HG03378 (cell line): ENCODE measurements at regions not wholly inside any gene's neighbourhood (a gene's known extent, or its start where the extent isn't known, plus 50 kb on each side); places are given as distances from the start of the nearest gene placed in this dataset.
"Not testable (repeated sequence)": the region's sequence is repeated elsewhere in the genome, so short reads cannot be mapped to it uniquely, and the experiment has no call there.

Experiments
- ATAC-seq: cut with Tn5 transposase; IDR thresholded peaks from one replicate; pipeline ENCODE4 v1.9.1; 2021; ENCODE audit warnings: mild to moderate bottlenecking, moderate library complexity; ENCODE audit not compliant: unreplicated experiment

DNA sequence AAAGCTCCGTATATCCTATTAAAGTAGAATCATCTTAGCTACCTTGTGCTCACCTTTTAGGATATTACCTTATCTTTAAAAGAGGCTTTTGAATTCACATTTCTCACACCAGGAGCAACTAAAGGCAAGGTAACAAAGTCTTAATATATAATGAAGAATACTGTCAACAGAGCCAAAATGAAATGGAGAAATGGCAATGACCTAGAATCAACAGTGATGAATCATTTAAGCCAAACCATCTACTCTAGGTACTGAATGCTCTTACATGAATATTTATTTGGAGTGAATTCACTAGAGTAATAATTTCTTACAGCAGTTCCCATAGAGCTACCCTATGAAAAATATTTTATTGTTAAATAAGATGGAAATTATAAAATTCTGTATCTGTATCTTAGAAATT is 421.0 kb downstream of the RND3 start:
- no peak for ATAC-seq

DNA sequence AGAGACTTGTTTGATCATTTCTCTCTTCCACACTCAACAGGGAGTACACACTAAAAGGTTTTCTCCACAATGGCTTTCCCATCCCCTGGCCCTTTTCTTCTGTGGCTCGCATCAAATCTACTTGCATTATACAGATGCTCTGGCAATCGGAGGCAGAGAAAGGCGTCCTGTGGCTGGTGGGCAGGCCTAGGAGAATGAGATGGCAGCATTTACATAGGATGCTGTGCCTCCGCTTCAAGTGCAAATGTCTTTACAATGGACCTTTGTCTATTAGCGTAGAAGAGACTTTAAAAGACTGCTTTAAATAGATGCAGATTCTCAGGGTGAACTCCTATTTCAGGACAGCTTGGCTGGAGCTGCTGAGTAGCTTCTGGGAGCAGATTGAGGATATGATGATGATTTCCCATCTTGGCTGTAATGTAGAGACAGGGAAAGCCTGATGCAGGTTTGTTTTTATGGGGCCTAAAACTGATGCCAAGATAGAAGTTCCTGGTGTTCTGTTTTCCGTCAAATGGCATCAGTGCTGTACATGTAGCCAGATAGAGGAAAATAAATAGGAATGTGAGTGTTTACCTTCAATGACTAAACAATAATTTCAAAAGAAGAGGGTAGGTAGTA is 423.4 kb downstream of the RND3 start:
- no peak for ATAC-seq

DNA sequence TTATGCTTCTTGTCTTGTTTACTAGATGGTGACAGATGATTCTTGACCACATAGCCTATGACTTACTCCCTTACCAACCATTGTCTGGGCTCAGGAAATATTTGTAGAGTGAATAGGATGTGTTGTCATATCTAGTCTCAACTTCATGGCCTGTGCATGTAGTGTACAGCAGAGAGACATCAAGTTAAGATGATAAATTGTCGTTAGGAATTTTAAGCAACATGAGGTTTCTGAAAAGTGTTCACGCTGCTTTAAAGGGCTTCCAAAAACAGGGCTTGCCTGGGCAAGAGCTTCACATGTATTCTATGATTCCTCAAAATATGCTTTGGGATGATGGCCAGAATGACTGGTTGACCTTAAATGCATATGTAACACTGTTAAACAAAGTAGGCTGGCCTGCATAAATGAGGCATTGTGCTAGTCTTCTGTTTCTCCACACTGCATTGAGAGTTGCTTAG is 424.0 kb downstream of the RND3 start:
- no peak for ATAC-seq

DNA sequence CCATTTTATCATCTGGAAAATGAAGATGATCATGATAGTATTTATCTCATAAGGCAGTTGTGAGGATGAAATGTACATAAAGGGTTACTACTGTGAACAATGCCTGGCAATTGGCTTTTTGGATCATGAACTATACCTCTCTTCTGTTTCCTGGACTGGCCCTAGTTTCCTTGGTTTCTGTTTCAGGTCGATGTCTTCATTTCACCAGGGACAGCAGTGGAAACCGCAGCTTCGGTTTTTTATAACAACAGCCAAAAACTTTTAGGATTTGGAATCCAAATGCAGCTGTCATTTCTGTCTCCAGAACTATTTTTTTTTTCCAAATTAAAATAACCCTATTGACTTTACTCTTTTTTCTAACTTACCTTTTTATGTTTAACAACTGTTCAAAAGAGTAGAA is 425.1 kb downstream of the RND3 start:
- no peak for ATAC-seq

DNA sequence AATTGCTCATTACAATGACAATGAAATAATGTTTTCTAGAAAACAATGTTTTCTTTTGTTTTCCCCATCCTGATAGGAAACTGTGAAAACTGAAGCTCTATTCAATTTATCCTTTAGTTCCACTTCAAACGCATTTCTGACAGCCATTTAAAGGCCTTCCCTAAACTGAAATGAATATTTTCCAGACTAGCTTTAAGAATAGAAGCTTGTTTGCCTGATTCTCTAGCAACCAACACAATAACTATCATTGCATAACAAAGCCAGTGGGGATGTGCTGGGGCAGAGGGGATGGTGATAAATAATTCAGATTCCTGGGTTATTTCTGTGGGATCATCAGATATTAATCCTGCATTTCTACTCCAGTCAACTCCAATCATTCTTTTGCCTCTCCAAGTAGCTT is 427.1 kb downstream of the RND3 start:
- ATAC-seq, result no peak

DNA sequence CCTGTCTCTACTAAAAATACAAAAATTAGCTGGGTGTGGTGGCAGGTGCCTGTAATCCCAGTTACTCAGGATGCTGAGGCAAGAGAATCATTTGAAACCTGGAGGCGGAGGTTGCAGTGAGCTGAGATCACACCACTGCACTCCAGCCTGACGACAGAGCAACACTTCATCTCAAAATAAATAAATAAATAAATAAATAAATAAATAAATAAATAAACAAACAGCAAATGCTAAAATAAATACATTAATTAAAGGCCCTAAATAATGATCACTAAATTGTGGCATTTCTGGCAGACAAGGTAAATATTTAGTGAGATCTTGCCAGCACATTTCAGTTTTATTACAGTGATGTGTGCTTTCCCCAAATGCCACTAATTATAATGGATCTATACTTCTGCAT is 427.8 kb downstream of the RND3 start:
- ATAC-seq, result not testable (repeated sequence)

DNA sequence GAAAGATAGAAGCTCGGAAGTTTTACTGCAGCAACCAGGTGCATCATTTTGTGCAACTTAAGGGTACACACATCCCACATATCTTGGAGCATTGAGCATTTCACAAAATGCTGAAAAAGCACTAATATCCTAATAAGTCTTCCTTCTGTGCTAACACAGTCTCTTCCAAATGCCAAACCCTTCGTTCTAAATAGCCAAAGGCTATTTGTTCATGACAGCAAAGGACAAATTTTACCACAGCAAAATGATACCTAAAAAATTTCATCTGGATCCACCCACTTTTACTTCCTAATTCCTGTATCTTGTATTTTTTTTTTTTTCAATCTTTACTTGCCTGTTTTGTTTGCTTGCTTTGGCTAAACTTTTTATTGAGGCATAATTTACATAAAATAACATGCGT is 435.0 kb downstream of the RND3 start:
- no peak for ATAC-seq

DNA sequence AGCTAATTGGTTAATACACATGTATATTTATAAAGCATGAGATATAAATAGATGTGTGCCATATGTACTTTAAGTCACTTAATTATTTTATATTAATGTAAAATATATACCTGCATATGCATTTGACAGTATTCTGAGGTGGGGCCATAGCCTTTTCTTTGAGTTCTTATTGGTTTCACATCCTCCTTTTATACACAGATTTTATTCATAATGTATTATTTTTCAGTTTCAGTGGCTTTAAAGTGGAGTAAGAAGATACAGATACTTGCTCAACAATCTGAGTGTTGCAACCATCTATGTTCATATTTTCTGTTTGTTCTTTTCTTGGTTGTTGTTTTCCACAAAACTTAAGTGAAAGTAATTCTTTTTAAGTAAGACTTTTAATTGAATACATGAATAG is 436.5 kb downstream of the RND3 start:
- peak; percentile 74 for ATAC-seq

DNA sequence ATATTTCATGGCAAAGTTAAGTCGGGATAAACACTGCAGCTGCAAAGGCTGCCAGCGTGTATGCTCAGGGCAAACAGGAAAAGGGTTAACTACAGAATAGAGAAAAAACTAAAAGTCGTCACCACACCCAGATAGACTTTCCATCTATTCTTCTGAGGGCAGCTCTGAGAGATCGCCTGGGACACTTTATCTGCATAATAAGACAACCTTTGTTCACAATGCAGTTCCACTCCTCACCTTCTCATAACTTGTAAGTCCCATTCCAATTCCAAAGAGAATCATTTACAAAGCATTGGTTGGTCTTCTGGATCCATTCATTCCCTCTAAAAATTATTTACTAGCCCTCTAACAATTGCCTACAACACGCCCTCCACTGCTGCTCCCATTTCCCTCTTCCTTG is 437.4 kb downstream of the RND3 start:
- ATAC-seq, result no peak

DNA sequence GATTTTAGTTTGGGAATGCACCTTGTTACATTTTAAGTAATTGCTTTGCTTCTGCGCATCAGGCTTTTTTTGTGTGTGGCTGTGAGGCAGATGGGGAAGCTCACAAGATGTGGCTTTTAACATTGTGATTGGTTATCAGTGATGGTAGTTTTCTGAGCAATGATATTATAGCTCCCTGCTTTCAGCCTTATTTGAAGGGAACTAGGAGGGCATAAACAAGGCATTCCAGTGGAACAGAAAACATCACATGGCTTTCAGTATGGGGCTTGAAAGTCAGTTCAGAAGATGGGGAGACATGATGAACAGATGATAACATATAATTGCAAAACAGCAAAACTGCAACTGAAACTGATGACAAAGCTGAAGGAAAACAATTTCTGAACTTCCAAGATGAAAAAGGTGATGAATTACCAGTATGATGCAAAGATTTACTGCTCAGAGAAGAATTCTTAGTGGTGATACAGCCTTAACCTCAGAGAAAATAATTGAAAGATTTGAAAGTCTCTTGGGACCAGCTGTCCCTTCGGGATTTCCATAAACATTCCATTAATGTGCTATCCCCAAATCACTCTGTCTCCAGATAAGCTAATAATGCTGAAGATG is 439.7 kb downstream of the RND3 start:
- ATAC-seq, result no peak

DNA sequence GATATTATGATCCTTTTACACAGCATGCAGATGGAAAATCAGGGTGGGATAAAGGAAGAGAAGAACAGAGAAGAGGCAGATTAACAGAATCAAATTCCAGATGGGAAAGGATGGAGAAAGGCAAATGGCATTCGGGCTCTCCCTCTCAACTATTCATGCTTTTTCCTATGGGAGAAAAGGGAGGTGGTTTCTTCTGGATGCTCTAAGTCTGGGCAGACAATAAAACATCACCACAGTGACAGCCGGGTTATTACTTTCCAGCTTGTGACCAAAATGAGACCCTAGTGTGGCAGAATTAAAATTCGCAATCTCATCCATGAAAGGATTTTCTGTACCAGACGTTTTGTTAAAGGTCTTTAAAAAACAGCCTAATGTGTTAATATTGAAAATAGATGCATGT is 440.7 kb downstream of the RND3 start:
- no peak for ATAC-seq

DNA sequence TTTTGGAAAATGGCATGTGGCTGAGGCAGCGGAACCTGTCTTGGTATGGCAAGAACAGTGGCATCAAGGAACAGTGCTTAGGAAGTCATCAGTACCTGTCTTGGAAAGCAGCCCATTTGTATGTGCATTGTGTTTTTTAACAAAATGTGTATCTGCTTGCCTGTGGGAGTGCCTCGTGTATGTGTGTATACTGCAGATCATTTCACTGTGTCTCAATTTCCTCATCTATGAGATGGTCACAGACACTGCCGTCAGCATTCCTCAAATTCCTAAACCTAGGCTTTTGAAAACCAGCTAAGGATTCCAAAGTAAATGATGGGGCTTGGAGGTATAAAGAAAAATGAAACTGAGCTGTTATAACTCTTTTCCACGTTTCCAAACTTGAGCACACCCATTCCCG is 441.3 kb downstream of the RND3 start:
- no peak for ATAC-seq

DNA sequence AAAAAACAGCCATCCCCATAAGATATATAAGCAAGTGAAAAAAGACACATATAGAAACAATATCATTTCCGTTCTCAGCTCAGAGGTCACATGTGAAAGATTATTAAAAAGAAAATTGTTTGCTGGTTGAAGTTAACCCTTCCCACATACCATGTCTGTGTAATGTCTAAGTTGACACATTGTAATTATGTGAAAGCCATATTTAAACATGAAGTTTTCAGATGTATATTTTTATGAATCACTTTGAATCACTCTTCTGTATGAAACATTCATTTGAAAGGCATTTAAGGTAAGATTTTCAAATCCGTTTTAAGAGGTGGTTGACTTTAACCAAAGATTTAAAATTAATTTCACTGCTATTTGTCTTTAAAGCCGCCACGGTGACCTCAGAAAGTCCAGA is 441.9 kb downstream of the RND3 start:
- ATAC-seq, result no peak

DNA sequence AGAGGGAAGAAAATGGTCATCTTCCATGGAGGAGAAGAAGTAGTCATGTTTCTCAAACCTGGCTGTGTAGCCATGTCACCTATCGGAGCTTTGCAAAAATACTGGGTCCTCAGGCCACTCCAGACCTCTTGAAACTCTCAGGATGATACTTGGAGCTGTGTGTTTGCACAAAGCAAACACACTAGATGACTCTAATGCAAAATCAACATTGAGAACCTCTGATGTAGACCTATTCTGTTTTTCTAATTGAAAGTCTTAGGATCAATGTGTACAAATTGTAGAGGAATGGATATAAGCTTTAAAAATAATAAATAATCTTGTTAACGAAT is 444.3 kb downstream of the RND3 start:
- ATAC-seq, result no peak

DNA sequence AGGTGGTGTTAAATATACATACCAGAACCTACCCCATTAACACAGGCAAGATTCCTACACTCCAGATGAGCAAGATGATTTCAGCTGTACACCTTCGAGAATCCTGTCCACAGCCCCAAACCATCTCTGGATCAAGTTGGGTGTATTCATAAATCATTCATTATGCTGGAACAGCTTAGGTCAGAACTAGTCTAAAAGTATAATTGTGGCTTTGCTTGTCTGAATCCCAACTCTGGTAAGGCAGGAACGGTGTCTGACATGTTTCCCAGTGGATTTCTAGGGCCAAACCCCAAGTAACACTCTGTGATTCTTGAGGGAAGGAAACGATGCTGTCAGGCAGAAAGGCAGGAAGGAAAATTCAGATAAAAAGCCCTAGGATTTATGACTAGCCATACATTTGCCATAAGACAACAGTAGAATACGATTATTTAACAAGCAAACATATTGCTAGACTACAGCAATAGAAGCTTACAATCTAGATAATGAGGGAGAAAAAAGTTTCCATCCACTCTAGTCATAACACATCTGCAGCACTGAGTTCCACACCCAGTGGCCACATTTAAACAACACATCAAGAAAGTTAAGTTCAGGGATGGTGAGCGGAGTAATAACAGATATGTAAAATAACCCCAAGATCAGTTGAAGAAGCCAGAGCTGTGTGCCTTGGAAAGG is 444.8 kb downstream of the RND3 start:
- no peak for ATAC-seq

DNA sequence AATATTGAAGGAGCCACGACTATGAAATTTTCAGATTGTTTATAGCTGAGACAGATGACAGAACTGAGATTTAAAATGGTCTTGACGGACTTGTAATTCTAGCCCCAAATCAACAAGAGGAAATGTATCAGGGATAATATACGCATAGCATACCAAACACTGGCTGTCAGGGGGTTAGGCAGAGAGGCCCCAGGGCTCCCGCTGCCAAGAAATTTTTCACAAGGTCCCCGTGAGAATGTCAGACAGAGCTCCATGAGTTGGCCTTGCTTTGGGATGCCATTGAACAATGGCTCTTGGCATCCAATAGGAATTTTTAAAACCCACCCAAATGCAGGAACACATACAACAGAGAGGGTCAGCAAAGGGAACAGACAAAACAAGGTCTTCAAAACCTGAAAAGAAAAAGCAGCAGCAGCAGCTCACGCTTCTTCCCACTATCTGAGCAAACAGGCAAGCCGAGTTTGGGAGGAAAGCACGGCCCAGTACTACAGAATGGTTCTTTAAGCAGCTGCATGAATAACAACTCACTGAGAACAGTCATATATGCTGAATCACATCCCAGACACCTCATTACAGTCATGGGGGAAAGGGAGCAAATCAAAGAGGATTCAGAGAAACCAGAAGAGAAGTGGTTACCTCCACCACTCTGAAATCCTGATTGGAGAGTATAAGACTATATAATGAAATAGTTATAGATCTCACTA is 445.6 kb downstream of the RND3 start:
- ATAC-seq, result no peak

DNA sequence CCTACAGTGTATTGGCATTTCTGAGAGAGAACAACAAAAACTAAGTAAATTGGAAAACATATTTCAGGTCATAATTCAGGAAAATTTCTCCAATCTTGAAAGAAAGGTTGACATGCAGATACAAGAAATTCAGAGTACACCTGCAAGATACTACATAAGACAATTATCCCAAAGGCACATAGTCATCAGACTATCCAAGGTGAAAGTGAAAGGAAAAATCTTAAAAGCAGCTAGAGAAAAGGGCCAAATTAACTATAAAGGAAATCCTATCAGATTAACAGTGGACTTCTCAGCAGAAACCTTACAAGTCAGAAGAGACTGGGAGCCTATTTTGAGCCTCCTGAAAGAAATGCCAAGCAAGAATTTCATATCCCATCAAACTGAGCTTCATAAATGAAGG is 449.0 kb upstream of the MMADHC start:
- no peak for ATAC-seq

DNA sequence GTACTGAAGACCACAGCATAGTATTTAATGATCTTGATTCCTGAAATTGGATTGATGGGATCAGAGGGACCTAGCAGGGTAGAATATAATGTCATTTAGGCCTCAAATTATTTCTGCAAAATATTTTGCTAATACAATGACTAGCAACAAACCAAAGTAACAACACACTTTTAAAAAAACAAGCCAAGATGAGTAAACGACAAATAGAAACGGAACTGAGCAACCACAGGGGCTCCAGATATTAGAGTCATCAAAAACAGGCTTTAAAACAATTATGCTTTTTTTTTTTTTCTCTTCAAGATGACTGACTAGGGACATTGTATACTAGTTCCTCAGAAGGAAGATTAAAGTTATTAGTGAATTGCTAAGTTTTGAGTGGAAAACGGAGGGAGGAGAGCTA is 447.1 kb upstream of the MMADHC start:
- no peak for ATAC-seq

DNA sequence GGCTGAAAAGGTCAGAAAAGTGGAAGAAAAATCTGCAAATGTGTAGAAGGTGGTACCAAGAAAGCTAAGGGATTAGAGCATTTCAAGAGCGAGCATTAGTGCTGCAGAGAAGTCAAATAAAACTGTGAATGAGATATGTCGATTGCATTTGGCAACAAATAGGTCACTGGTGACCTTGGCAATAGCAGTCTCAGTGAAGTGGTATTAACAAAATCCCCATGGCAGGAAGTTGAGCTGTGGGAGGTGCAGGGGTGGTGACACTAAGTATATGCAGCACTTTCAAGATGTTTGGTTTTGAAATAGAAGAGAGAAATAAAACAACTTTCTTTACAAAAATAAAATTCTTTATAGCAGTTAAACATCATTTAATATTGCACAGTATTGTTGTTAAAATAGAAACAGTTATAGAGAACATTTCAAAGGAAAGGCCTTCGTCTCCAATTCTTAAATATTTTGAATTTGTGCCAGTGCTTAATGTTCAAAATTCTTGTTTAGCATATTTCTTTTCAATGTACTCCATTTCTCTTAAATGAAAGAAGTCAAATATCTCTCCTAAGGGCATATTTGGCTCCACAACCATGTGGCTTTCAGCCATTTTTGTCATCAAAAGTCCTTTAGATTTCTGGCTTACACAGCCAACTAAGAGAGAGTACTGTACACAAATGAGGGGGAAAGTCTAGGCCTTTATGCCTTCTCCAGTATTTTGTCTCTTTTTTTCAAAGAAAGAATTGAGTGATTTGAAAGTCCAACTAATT is 443.0 kb upstream of the MMADHC start:
- ATAC-seq, result no peak

DNA sequence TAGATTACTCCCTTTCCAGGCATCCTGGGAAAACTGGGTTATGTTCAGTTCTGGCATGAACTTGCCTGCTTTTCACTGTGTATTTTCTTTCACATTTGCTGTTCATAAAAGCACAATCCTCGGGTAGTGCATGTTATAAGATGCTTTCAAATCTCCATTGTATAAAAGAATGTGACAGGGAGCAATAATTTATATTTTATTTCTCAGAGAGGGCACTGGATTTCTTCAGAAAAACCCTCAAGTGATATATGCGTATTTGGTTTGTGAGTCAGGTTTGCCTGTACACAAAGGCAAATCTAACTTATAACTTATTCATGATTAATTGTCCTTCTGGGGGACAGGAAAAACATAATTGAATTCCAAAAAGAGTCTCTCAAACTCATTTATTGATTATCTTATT is 440.7 kb upstream of the MMADHC start:
- ATAC-seq, result no peak

DNA sequence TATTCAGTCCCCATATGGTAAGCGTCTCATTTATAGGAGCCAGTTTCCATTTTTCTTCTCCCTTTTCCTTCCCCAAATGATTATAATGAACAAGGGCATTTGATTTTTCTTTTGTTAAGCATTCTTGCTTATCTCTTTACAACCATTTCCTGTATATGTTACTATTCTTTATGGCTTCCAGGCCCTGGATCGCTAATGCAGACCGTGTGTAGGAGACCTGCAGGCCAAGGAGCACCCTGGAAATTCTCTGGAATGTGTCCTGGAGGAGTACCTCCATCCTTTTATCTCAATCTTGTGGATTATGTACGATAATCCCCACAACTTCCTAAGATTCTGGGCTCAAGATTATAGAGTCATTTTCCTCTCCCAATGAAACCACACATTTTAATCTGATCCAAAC is 439.6 kb upstream of the MMADHC start:
- no peak for ATAC-seq
